ENCODE measurements at regions not wholly inside any gene's neighbourhood (a gene's known extent, or its start where the extent isn't known, plus 50 kb on each side); places are given as distances from the start of the nearest gene placed in this dataset.

DNA sequence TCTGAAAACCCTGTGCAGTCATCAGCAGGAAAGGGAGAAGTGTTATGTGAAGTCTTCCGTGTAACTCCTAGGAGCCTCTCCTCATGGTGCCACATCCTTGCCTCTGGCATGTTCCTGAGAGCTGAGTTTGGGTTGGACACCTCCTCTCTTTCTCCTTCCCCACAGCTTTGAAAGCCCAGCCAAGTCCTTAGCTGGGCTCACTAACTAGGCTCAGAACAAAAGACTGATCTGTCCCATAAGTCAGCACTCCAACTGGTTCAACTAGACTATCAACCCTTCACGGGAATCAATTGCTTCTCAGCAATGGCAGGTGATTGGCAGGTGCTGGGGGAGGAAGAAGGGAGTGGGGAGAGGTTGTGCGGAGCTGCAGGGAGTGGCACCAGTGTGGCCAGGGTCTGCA is 509.9 kb upstream of the B3GAT1 start:
- H3K9ac ChIP-seq (ENCODE audit: low read length in 5 of 5), result no peak overlapping the region
- no peaks in the 10 kb centered on the region for H3K9me3 ChIP-seq (ENCODE audit: control insufficient read depth in 5 of 5, low read length in 5 of 5)
- no peak overlapping the region for H3K27ac ChIP-seq (ENCODE audit: low read depth, low read length)
- no peak overlapping the region for H3K4me3 ChIP-seq (ENCODE audit: low read depth in 1 of 5, low read length in 5 of 5)
- peaks cover 0 to 4% (median 3%) of the 10 kb centered on the region in 5 donors for H3K27me3 ChIP-seq (ENCODE audit: control insufficient read depth in 5 of 5, insufficient read depth in 4 of 5, low read length in 5 of 5)
- H3K36me3 ChIP-seq (ENCODE audit: control insufficient read depth in 5 of 5, insufficient read depth in 5 of 5, low read length in 5 of 5), result no peaks in the 10 kb centered on the region
- no peaks in the 10 kb centered on the region for H3K4me1 ChIP-seq (ENCODE audit: control insufficient read depth in 5 of 5, insufficient read depth in 5 of 5, low read length in 5 of 5)

DNA sequence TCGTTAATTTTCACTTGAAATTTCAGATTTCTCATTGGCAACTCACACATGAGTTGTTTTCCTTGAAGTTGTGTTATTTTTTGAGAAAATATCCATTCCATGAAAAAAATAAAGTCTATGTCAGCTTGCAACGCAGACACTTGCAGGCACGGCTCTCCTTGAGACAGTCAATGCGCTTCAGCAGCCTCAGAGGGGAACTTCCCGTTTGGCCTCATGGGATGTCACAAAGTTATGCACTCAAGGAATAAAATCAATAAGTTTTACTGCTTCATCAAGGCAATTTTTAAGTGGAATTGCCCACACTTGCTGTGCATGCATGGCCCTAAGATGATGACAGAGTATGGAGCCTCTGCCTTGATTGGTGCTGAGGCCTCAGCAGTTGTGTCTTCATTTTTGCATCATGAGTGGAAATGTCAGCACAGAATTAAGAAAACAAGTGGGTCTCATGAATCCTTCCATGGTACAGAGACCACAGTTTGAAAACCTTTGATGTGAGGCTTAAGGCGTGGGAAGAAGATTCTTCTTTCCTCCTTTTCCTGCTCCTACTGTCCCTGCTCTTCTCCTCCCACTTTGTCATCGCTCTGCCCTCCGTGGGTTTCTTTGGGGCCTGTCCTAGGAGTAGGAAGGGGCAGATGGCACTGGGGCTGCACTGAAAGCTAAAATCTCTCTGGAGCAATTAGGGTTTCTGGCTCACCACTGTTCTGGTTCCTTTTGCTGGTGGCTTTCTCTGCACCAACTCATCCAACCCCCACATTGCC is 509.0 kb upstream of the B3GAT1 start:
- H3K36me3 ChIP-seq (ENCODE audit: control insufficient read depth in 5 of 5, insufficient read depth in 5 of 5, low read length in 5 of 5), result no peaks in the 10 kb centered on the region
- no peaks in the 10 kb centered on the region for H3K4me1 ChIP-seq (ENCODE audit: control insufficient read depth in 5 of 5, insufficient read depth in 5 of 5, low read length in 5 of 5)
- H3K9me3 ChIP-seq (ENCODE audit: control insufficient read depth in 5 of 5, low read length in 5 of 5), result no peaks in the 10 kb centered on the region
- no peak overlapping the region for H3K9ac ChIP-seq (ENCODE audit: low read length in 5 of 5)
- peaks cover 0 to 6% (median 3%) of the 10 kb centered on the region in 5 donors for H3K27me3 ChIP-seq (ENCODE audit: control insufficient read depth in 5 of 5, insufficient read depth in 4 of 5, low read length in 5 of 5)
- H3K4me3 ChIP-seq (ENCODE audit: low read depth in 1 of 5, low read length in 5 of 5), result no peak overlapping the region
- no peak overlapping the region for H3K27ac ChIP-seq (ENCODE audit: low read depth, low read length)

GRCh38 chr11:134916421-134917213 is 504.6 kb upstream of the B3GAT1 start:
- no peaks in the 10 kb centered on the region for H3K4me1 ChIP-seq (ENCODE audit: control insufficient read depth in 5 of 5, insufficient read depth in 5 of 5, low read length in 5 of 5)
- H3K36me3 ChIP-seq (ENCODE audit: control insufficient read depth in 5 of 5, insufficient read depth in 5 of 5, low read length in 5 of 5), result no peaks in the 10 kb centered on the region
- no peaks in the 10 kb centered on the region for H3K9me3 ChIP-seq (ENCODE audit: control insufficient read depth in 5 of 5, low read length in 5 of 5)
- H3K4me3 ChIP-seq (ENCODE audit: low read depth in 1 of 5, low read length in 5 of 5), result no peak overlapping the region
- H3K27me3 ChIP-seq (ENCODE audit: control insufficient read depth in 5 of 5, insufficient read depth in 4 of 5, low read length in 5 of 5), result peaks cover 3 to 8% (median 5%) of the 10 kb centered on the region in 5 donors
- H3K27ac ChIP-seq (ENCODE audit: low read depth, low read length), result no peak overlapping the region
- no peak overlapping the region for H3K9ac ChIP-seq (ENCODE audit: low read length in 5 of 5)

DNA sequence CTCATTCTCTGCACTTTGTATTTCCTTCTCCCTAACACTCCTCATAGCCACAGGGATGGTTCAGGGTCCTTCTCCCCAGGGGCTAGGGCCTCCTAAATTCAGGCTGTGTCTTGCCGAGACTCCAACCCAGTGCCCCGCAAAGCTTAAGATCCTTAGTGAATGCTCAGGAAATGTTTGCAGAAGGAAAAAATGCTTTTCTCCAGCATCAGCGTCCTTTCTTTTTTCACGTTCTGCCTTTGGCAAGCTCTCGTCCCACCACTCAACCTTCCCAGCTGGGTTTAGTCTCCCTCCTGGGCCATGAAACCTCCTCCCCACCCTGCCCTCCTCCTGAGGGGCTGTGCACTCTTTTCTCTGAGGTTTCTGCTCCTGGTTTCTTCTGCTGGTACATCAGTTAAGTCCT is 503.8 kb upstream of the B3GAT1 start:
- Histone ChIP-seq H3K9ac (ENCODE audit: low read length in 5 of 5) (no peak overlapping the region), H3K36me3 (ENCODE audit: control insufficient read depth in 5 of 5, insufficient read depth in 5 of 5, low read length in 5 of 5) (no peaks in the 10 kb centered on the region), H3K27me3 (ENCODE audit: control insufficient read depth in 5 of 5, insufficient read depth in 4 of 5, low read length in 5 of 5) (peaks cover 1 to 8% (median 5%) of the 10 kb centered on the region in 5 donors), H3K4me3 (ENCODE audit: low read depth in 1 of 5, low read length in 5 of 5) (no peak overlapping the region), H3K27ac (ENCODE audit: low read depth, low read length) (no peak overlapping the region), H3K9me3 (ENCODE audit: control insufficient read depth in 5 of 5, low read length in 5 of 5) (no peaks in the 10 kb centered on the region), H3K4me1 (ENCODE audit: control insufficient read depth in 5 of 5, insufficient read depth in 5 of 5, low read length in 5 of 5) (no peaks in the 10 kb centered on the region)

DNA sequence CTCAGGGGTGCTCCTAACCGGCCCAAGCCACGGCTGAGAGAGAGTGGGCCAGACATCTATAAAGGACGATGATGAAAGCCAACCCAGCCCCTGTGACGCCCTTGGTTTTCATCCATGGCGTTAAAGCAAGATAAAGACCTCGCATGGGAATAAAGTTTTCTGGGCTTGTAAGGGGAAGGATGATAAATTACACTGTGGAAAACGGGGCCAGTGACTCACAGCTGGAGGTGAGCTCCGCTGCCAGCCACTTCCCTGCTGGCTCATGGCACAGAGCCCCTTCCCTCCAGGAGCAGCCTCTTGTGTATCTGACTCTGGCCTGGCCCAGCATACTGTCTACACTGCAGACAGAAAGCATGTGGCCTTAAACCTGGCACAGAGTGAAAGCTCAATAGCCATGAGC is 503.2 kb upstream of the B3GAT1 start:
- Histone ChIP-seq H3K36me3 (ENCODE audit: control insufficient read depth in 5 of 5, insufficient read depth in 5 of 5, low read length in 5 of 5) (no peaks in the 10 kb centered on the region), H3K9me3 (ENCODE audit: control insufficient read depth in 5 of 5, low read length in 5 of 5) (no peaks in the 10 kb centered on the region), H3K4me3 (ENCODE audit: low read depth in 1 of 5, low read length in 5 of 5) (no peak overlapping the region), H3K27me3 (ENCODE audit: control insufficient read depth in 5 of 5, insufficient read depth in 4 of 5, low read length in 5 of 5) (peaks cover 0 to 8% (median 5%) of the 10 kb centered on the region in 5 donors), H3K4me1 (ENCODE audit: control insufficient read depth in 5 of 5, insufficient read depth in 5 of 5, low read length in 5 of 5) (no peaks in the 10 kb centered on the region), H3K27ac (ENCODE audit: low read depth, low read length) (no peak overlapping the region), H3K9ac (ENCODE audit: low read length in 5 of 5) (no peak overlapping the region)

DNA sequence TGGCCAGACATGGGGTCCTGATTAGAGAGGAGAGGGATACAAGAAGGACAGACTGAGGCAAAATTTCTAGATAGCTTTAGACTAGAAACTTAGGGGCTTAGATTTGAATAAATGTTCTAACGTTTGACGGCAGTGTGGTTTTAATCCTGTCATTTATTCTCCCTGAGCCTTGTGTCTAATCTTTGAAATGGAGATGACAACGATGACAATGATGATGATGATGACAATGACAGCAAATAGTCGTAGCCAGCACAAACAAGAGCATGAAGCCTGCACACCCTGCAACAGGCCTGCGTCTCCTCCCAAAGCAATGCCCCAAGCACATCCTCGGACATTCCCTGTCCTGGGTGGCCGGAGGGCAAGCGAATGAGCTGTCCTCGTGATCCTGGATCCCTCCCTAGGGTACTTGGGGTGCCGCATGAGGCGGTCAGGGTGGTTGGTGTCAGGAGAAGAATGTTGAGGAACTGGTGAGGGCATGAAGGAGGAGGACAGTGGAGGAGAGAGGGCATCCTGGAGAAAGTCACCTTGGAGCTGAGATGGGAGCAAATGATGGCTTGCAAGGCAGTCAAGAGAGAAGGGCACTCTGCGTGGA is 502.1 kb upstream of the B3GAT1 start:
- Histone ChIP-seq H3K9ac (ENCODE audit: low read length in 5 of 5) (no peak overlapping the region), H3K36me3 (ENCODE audit: control insufficient read depth in 5 of 5, insufficient read depth in 5 of 5, low read length in 5 of 5) (no peaks in the 10 kb centered on the region), H3K9me3 (ENCODE audit: control insufficient read depth in 5 of 5, low read length in 5 of 5) (no peaks in the 10 kb centered on the region), H3K4me3 (ENCODE audit: low read depth in 1 of 5, low read length in 5 of 5) (no peak overlapping the region), H3K27me3 (ENCODE audit: control insufficient read depth in 5 of 5, insufficient read depth in 4 of 5, low read length in 5 of 5) (peaks cover 0 to 8% (median 5%) of the 10 kb centered on the region in 5 donors), H3K27ac (ENCODE audit: low read depth, low read length) (no peak overlapping the region), H3K4me1 (ENCODE audit: control insufficient read depth in 5 of 5, insufficient read depth in 5 of 5, low read length in 5 of 5) (no peaks in the 10 kb centered on the region)

- H3K4me3 ChIP-seq (ENCODE audit: low read depth in 1 of 5, low read length in 5 of 5), result no peak overlapping the region
- H3K9ac ChIP-seq (ENCODE audit: low read length in 5 of 5), result no peak overlapping the region
- H3K27ac ChIP-seq (ENCODE audit: low read depth, low read length), result no peak overlapping the region
- H3K36me3 ChIP-seq (ENCODE audit: control insufficient read depth in 5 of 5, insufficient read depth in 5 of 5, low read length in 5 of 5), result no peaks in the 10 kb centered on the region
- H3K9me3 ChIP-seq (ENCODE audit: control insufficient read depth in 5 of 5, low read length in 5 of 5), result no peaks in the 10 kb centered on the region
- no peaks in the 10 kb centered on the region for H3K4me1 ChIP-seq (ENCODE audit: control insufficient read depth in 5 of 5, insufficient read depth in 5 of 5, low read length in 5 of 5)
- peaks cover 0 to 8% (median 5%) of the 10 kb centered on the region in 5 donors for H3K27me3 ChIP-seq (ENCODE audit: control insufficient read depth in 5 of 5, insufficient read depth in 4 of 5, low read length in 5 of 5)
Observed at GRCh38 chr11:134913391-134913790, 501.3 kb upstream of the B3GAT1 start.

GRCh38 chr11:134911514-134912180 is 499.6 kb upstream of the B3GAT1 start:
- Histone ChIP-seq H3K27ac (ENCODE audit: low read depth, low read length) (no peak overlapping the region), H3K9me3 (ENCODE audit: control insufficient read depth in 5 of 5, low read length in 5 of 5) (no peaks in the 10 kb centered on the region), H3K9ac (ENCODE audit: low read length in 5 of 5) (no peak overlapping the region), H3K4me1 (ENCODE audit: control insufficient read depth in 5 of 5, insufficient read depth in 5 of 5, low read length in 5 of 5) (no peaks in the 10 kb centered on the region), H3K36me3 (ENCODE audit: control insufficient read depth in 5 of 5, insufficient read depth in 5 of 5, low read length in 5 of 5) (no peaks in the 10 kb centered on the region), H3K27me3 (ENCODE audit: control insufficient read depth in 5 of 5, insufficient read depth in 4 of 5, low read length in 5 of 5) (peaks cover 2 to 10% (median 5%) of the 10 kb centered on the region in 5 donors), H3K4me3 (ENCODE audit: low read depth in 1 of 5, low read length in 5 of 5) (no peak overlapping the region)

DNA sequence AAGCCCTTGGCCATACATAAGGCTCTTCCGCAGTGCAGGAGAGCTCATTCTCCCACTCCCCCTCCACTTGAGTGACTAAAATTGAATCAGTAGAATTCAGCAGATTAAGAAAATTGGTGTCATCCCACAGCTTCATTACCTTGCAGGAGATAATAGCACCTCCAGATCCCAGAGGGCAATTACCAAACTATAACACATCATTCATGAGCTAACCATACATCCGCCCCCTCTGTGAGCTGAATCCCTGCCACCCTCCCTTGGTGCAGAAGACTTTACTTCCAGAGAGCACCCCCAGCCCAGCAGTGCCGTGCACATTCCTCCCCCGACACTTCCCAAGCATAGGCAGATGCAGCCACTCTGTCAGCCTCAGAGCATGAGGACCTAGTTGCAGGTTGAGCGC is 496.5 kb upstream of the B3GAT1 start:
- peaks cover 0 to 14% (median 11%) of the 10 kb centered on the region in 5 donors for H3K4me1 ChIP-seq (ENCODE audit: control insufficient read depth in 5 of 5, insufficient read depth in 5 of 5, low read length in 5 of 5)
- peaks cover 0 to 13% (median 8%) of the 10 kb centered on the region in 5 donors for H3K27me3 ChIP-seq (ENCODE audit: control insufficient read depth in 5 of 5, insufficient read depth in 4 of 5, low read length in 5 of 5)
- no peaks in the 10 kb centered on the region for H3K36me3 ChIP-seq (ENCODE audit: control insufficient read depth in 5 of 5, insufficient read depth in 5 of 5, low read length in 5 of 5)
- no peaks in the 10 kb centered on the region for H3K9me3 ChIP-seq (ENCODE audit: control insufficient read depth in 5 of 5, low read length in 5 of 5)
- no peak overlapping the region for H3K27ac ChIP-seq (ENCODE audit: low read depth, low read length)
- no peak overlapping the region for H3K9ac ChIP-seq (ENCODE audit: low read length in 5 of 5)
- H3K4me3 ChIP-seq (ENCODE audit: low read depth in 1 of 5, low read length in 5 of 5), result no peak overlapping the region
